K562 (cell line): ENCODE measurements at regions not wholly inside any gene's neighbourhood (a gene's known extent, or its start where the extent isn't known, plus 50 kb on each side); places are given as distances from the start of the nearest gene placed in this dataset.

Source experiments
- DIDO1 ChIP-seq: fragments of 450-650 bp; IDR thresholded peaks from 2 replicates; pipeline ENCODE4 v1.6.1; 2016; ENCODE audit warnings: low read depth, missing biosample characterization, missing genetic modification characterization
- FOXK1 ChIP-seq: sonication (generic); formaldehyde crosslinking; IDR thresholded peaks from 2 replicates; pipeline ENCODE4 v1.8.0; 2022; ENCODE audit warnings: missing genetic modification reagents, mild to moderate bottlenecking, borderline replicate concordance
- GTF2A2 ChIP-seq: IDR thresholded peaks from 2 replicates; pipeline ENCODE4 v1.6.1; 2016; ENCODE audit warnings: mild to moderate bottlenecking, missing genetic modification characterization, missing compliant biosample characterization
- GTF2F1 ChIP-seq: IDR thresholded peaks from 2 replicates; pipeline ENCODE4 v1.6.1; 2011; ENCODE audit warnings: low read depth, low read length, improper control_type of control experiment
- HCFC1 ChIP-seq: IDR thresholded peaks from 2 replicates; pipeline ENCODE4 v1.6.1; 2012; ENCODE audit warnings: low read depth, low read length, improper control_type of control experiment
- HNRNPH1 ChIP-seq: fragments of 200-400 bp; formaldehyde crosslinking; optimal IDR thresholded peaks from 2 replicates; pipeline ENCODE3; 2017; ENCODE audit warnings: low read depth, mild to moderate bottlenecking, low read length, moderate library complexity
- ILK ChIP-seq: fragments of 450-650 bp; IDR thresholded peaks from 2 replicates; pipeline ENCODE4 v1.6.1; 2016; ENCODE audit warnings: missing genetic modification characterization, low read depth, mild to moderate bottlenecking, missing compliant biosample characterization, moderate library complexity, borderline replicate concordance
- MAFG ChIP-seq: fragments of 450-650 bp; conservative IDR thresholded peaks from 2 replicates; pipeline ENCODE4 v1.6.1; 2016; ENCODE audit warnings: missing genetic modification characterization, missing compliant biosample characterization
- MED1 ChIP-seq: sonication (generic); formaldehyde crosslinking; IDR thresholded peaks from 2 replicates; pipeline ENCODE4 v1.8.1; 2023; ENCODE audit warnings: missing genetic modification reagents, borderline replicate concordance
- NFIC ChIP-seq: fragments of 450-650 bp; IDR thresholded peaks from 2 replicates; pipeline ENCODE4 v1.6.1; 2017; ENCODE audit warnings: mild to moderate bottlenecking, inconsistent platforms
- PHB ChIP-seq: fragments of 250-450 bp; sonication (Bioruptor Pico); IDR thresholded peaks from 2 replicates; pipeline ENCODE4 v1.5.0; 2021
- PTBP1 ChIP-seq: fragments of 200-400 bp; formaldehyde crosslinking; IDR thresholded peaks from 2 replicates; pipeline ENCODE4 v1.6.1; 2017; ENCODE audit warnings: low read depth, low read length
- RBFOX2 ChIP-seq: fragments of 200-400 bp; formaldehyde crosslinking; IDR thresholded peaks from 2 replicates; pipeline ENCODE4 v1.6.1; 2017; ENCODE audit warnings: low read depth, mild to moderate bottlenecking, low read length, moderate library complexity
- RBM15 ChIP-seq: fragments of 200-400 bp; formaldehyde crosslinking; IDR thresholded peaks from 2 replicates; pipeline ENCODE4 v1.6.1; 2018; ENCODE audit warnings: mild to moderate bottlenecking, low read length, moderate library complexity; ENCODE audit not compliant: insufficient read depth
- RBM17 ChIP-seq: fragments of 200-400 bp; formaldehyde crosslinking; IDR thresholded peaks from 2 replicates; pipeline ENCODE4 v1.6.1; 2017; ENCODE audit warnings: low read depth, mild to moderate bottlenecking, low read length, borderline replicate concordance
- RHOXF2B ChIP-seq: fragments of 250-450 bp; sonication (Bioruptor Pico); conservative IDR thresholded peaks from 2 replicates; pipeline ENCODE4 v1.5.1; 2021
- SNRNP70 ChIP-seq: fragments of 200-400 bp; formaldehyde crosslinking; optimal IDR thresholded peaks from 2 replicates; pipeline ENCODE3; 2017; ENCODE audit warnings: low read depth, low read length
- STAT5A ChIP-seq: IDR thresholded peaks from 2 replicates; pipeline ENCODE4 v1.6.1; 2012; ENCODE audit warnings: low read length, inconsistent platforms, borderline replicate concordance
- TAF9B ChIP-seq: fragments of 450-650 bp; IDR thresholded peaks from 2 replicates; pipeline ENCODE4 v1.6.1; 2018; ENCODE audit warnings: mild to moderate bottlenecking; ENCODE audit not compliant: partially characterized antibody
- ZNF124 ChIP-seq: sonication (generic); formaldehyde crosslinking; IDR thresholded peaks from 2 replicates; pipeline ENCODE4 v1.8.1; 2022; ENCODE audit warnings: missing genetic modification reagents
- ZNF134 ChIP-seq: fragments of 250-450 bp; sonication (Bioruptor Pico); conservative IDR thresholded peaks from 2 replicates; pipeline ENCODE4 v1.4.0; 2020
- ZNF184 ChIP-seq: sonication (generic); formaldehyde crosslinking; IDR thresholded peaks from 2 replicates; pipeline ENCODE4 v1.5.0; 2020; ENCODE audit warnings: missing genetic modification reagents
- ZNF23 ChIP-seq: fragments of 250-450 bp; sonication (Bioruptor Pico); IDR thresholded peaks from 2 replicates; pipeline ENCODE4 v1.4.0; 2020; ENCODE audit warnings: mild to moderate bottlenecking
- ZNF232 ChIP-seq: sonication (generic); formaldehyde crosslinking; IDR thresholded peaks from 2 replicates; pipeline ENCODE4 v1.8.0; 2022; ENCODE audit warnings: mild to moderate bottlenecking, missing genetic modification reagents
- TF ChIP-seq, protein P1 (sequence below), 2 experiments: fragments of 150-350 bp in 1 of 2; IDR thresholded peaks; 2 replicates each; pipeline ENCODE4 v1.6.1; 2012 to 2016; ENCODE audit warnings: low read depth in 2 of 2, low read length in 2 of 2, mild to moderate bottlenecking in 1 of 2, moderate library complexity in 1 of 2
- TF ChIP-seq, protein P2 (sequence below): IDR thresholded peaks from 2 replicates; pipeline ENCODE4 v1.6.1; 2016; ENCODE audit warnings: missing genetic modification characterization, missing compliant biosample characterization

DNA sequence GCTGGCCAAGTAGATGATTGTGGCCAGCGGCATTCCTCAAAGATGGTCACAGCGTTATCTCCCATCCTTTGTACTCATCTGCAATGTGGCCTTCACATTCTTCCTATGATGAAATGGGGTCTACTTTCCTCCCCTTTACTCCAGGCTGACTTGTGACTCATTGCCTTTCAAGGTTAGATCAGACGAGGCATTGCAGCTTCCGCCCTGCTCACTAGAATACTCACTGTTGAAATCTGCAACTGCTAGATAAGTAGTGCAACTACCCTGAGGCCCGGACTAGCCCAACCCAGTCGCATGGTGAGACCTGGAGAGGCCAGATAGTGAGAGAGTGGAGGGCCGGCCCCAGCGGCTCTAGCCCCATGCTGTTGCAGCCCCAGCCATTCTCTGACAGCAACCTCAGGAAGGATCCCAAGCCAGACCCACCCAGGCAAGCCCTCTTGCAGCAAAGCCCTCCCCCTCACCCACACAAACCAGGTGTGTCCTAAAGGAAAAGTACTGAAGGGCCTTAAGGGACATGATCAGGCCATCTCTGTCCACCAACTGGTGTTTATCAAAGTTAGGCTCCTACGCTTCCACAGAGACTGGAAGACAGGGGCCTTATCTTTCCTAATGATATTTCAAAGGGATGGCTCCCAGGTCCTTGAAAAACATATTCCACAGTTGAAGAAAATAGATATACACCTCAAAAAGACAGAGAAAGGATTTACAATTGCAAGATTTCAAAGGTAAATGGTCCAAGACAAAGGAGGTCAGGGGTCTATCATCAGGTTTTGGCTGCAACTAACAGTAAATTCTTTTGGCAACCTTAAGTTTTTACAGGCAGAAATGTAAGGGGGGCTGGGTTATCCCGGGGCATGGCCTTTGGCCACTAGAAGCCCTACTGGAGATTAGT lies 107.2 kb upstream of the TRIM24 start (continued):
- TF ChIP-seq RBM15 (no peak), HCFC1 (no peak; the same call in 1 of the 2 replicates), ZNF124 (CRISPR knock-in tag) (no peak), HNRNPH1 (no peak), STAT5A (peak; percentile 97), ZNF23 (no peak), RBFOX2 (peak; percentile 78), RHOXF2B (CRISPR knock-in tag) (no peak), GTF2A2 (tag) (no peak), ZNF232 (CRISPR knock-in tag) (no peak), PTBP1 (no peak), MAFG (tag) (peak; percentile 30; the same call in 1 of the 2 replicates), ZNF134 (CRISPR knock-in tag) (peak; percentile 15; the same call in 1 of the 2 replicates), ILK (no peak), TAF9B (peak; percentile 83), DIDO1 (tag) (no peak; the same call in 1 of the 2 replicates), NFIC (peak; percentile 94), GTF2F1 (no peak), FOXK1 (no peak), SNRNP70 (no peak), PHB (CRISPR knock-in tag) (no peak), MED1 (no peak), RBM17 (no peak), ZNF184 (CRISPR knock-in tag) (no peak)
- TF ChIP-seq, protein P1, sequence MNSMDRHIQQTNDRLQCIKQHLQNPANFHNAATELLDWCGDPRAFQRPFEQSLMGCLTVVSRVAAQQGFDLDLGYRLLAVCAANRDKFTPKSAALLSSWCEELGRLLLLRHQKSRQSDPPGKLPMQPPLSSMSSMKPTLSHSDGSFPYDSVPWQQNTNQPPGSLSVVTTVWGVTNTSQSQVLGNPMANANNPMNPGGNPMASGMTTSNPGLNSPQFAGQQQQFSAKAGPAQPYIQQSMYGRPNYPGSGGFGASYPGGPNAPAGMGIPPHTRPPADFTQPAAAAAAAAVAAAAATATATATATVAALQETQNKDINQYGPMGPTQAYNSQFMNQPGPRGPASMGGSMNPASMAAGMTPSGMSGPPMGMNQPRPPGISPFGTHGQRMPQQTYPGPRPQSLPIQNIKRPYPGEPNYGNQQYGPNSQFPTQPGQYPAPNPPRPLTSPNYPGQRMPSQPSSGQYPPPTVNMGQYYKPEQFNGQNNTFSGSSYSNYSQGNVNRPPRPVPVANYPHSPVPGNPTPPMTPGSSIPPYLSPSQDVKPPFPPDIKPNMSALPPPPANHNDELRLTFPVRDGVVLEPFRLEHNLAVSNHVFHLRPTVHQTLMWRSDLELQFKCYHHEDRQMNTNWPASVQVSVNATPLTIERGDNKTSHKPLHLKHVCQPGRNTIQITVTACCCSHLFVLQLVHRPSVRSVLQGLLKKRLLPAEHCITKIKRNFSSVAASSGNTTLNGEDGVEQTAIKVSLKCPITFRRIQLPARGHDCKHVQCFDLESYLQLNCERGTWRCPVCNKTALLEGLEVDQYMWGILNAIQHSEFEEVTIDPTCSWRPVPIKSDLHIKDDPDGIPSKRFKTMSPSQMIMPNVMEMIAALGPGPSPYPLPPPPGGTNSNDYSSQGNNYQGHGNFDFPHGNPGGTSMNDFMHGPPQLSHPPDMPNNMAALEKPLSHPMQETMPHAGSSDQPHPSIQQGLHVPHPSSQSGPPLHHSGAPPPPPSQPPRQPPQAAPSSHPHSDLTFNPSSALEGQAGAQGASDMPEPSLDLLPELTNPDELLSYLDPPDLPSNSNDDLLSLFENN (IDR thresholded peaks at IDR 0.05; ENCODE audit: low read depth in 2 of 2, low read length in 2 of 2), result peak in 1 of 2 experiments; percentile 99; a peak in 2 of 4 replicates
- TF ChIP-seq, protein P2, sequence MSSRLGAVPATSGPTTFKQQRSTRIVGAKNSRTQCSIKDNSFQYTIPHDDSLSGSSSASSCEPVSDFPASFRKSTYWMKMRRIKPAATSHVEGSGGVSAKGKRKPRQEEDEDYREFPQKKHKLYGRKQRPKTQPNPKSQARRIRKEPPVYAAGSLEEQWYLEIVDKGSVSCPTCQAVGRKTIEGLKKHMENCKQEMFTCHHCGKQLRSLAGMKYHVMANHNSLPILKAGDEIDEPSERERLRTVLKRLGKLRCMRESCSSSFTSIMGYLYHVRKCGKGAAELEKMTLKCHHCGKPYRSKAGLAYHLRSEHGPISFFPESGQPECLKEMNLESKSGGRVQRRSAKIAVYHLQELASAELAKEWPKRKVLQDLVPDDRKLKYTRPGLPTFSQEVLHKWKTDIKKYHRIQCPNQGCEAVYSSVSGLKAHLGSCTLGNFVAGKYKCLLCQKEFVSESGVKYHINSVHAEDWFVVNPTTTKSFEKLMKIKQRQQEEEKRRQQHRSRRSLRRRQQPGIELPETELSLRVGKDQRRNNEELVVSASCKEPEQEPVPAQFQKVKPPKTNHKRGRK (tag), result no peak
